ENCODE measurements at regions not wholly inside any gene's neighbourhood (a gene's known extent, or its start where the extent isn't known, plus 50 kb on each side); places are given as distances from the start of the nearest gene placed in this dataset.

DNA sequence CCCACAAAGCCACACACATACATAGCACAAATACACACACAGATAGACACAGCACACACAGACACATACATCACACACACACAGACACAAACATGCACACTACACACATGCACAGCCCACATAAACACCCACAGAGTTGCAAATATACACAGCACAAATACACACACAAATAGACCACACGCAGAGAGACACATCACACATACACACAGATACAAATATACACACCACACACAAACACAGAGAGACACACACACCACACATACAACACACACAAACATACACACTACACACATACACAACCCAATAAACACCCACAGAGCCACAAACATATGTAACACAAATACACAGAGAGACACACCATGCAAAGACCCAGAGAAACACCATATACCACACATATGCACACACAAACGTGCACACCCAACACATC, 154.9 kb downstream of the GLUL start:
- ATAC-seq (no peak), DNase-seq (no peak)
- H3K4me3 ChIP-seq: no peak overlapping the region
- no peaks in the 10 kb centered on the region for H3K36me3 ChIP-seq
- no peaks in the 10 kb centered on the region for H3K9me3 ChIP-seq
- no peak overlapping the region for H3K27ac ChIP-seq
- TF ChIP-seq POLR2A (IDR thresholded peaks at IDR 0.05): no peak
- TF ChIP-seq, protein P1, sequence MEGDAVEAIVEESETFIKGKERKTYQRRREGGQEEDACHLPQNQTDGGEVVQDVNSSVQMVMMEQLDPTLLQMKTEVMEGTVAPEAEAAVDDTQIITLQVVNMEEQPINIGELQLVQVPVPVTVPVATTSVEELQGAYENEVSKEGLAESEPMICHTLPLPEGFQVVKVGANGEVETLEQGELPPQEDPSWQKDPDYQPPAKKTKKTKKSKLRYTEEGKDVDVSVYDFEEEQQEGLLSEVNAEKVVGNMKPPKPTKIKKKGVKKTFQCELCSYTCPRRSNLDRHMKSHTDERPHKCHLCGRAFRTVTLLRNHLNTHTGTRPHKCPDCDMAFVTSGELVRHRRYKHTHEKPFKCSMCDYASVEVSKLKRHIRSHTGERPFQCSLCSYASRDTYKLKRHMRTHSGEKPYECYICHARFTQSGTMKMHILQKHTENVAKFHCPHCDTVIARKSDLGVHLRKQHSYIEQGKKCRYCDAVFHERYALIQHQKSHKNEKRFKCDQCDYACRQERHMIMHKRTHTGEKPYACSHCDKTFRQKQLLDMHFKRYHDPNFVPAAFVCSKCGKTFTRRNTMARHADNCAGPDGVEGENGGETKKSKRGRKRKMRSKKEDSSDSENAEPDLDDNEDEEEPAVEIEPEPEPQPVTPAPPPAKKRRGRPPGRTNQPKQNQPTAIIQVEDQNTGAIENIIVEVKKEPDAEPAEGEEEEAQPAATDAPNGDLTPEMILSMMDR (IDR thresholded peaks at IDR 0.05): no peak
- H3K4me1 ChIP-seq: peaks cover 0 to 9% (median 3%) of the 10 kb centered on the region in 4 donors
- 88% methylated on average over 2 of the region's 2 CpGs for WGBS (ENCODE audit: insufficient coverage, low coverage, low lambda C conversion rate, missing lambda C conversion rate)
- intact Hi-C loops (cut with DNase I): no loop called here
- no peaks in the 10 kb centered on the region for H3K27me3 ChIP-seq

DNA sequence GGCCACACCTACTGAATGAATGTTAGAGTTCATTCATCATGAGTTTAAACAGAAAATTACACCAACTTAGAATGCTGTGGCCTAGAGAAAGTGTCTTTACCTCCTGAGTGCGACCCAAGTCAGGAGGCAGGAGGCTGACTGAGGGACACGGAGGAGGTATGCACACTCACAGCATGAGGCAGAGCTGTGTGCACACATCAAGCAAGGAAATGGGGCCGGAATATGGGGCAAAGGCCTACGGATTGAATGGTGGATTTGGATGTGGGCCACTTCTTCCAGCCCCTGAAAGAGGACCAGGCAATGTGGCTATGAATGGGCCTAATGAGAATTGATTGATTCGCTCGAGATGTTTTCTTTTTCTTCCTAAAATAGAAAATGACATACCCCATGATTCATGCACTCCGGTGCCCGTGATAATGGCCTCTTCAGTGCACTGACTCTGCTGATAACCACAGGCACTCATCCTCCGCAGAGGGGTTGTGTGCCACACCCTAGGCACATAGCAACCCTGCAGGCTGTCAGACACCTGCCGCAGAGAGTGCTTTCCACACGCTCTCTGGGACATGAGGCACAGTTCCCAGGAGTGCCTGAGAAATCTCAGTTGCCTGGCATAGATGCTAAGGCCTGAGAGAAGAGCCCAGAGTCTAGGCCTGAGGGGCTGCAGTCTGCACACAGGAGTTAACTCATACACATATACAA, 155.5 kb downstream of the GLUL start:
- DNase-seq: no peak
- H3K36me3 ChIP-seq: no peaks in the 10 kb centered on the region
- no peak for TF ChIP-seq POLR2A (IDR thresholded peaks at IDR 0.05)
- TF ChIP-seq, protein P1 (IDR thresholded peaks at IDR 0.05): no peak
- H3K4me1 ChIP-seq: peaks cover 0 to 9% (median 3%) of the 10 kb centered on the region in 4 donors
- H3K9me3 ChIP-seq: no peaks in the 10 kb centered on the region
- no peak overlapping the region for H3K4me3 ChIP-seq
- intact Hi-C loops (cut with DNase I): no loop called here
- 73% methylated on average over 4 of the region's 11 CpGs for WGBS (ENCODE audit: insufficient coverage, low coverage, low lambda C conversion rate, missing lambda C conversion rate)
- H3K27me3 ChIP-seq: no peaks in the 10 kb centered on the region
- H3K27ac ChIP-seq: no peak overlapping the region
- ATAC-seq: peak in 1 of 4 donors; percentile 52

DNA sequence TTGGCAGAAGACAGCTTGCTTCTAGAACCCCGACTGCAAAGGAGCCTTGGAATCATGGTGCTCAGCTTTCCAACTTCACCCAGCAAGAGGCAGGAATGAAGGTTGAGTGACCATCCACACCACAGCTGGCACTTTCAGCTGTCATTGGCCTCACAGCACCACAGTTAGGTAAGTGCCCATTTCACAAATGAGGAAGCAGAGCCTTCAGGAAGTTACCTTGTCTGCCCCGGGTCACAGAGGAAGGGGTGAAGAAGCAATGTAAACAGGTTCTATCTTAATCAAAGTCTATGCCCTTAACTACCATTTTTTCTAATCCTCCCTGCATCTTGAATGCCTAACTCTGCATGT, 156.0 kb downstream of the GLUL start:
- H3K4me1 ChIP-seq: peaks cover 0 to 9% (median 3%) of the 10 kb centered on the region in 4 donors
- TF ChIP-seq, protein P1 (IDR thresholded peaks at IDR 0.05): no peak
- TF ChIP-seq POLR2A (IDR thresholded peaks at IDR 0.05): no peak
- no peaks in the 10 kb centered on the region for H3K27me3 ChIP-seq
- no peaks in the 10 kb centered on the region for H3K9me3 ChIP-seq
- no peak overlapping the region for H3K4me3 ChIP-seq
- H3K27ac ChIP-seq: no peak overlapping the region
- ATAC-seq: peak in 1 of 4 donors; percentile 15
- no peak for DNase-seq
- 29% methylated on average over 1 of the region's 2 CpGs for WGBS (ENCODE audit: insufficient coverage, low coverage, low lambda C conversion rate, missing lambda C conversion rate)
- no peaks in the 10 kb centered on the region for H3K36me3 ChIP-seq
- intact Hi-C loops (cut with DNase I): no loop called here

DNA sequence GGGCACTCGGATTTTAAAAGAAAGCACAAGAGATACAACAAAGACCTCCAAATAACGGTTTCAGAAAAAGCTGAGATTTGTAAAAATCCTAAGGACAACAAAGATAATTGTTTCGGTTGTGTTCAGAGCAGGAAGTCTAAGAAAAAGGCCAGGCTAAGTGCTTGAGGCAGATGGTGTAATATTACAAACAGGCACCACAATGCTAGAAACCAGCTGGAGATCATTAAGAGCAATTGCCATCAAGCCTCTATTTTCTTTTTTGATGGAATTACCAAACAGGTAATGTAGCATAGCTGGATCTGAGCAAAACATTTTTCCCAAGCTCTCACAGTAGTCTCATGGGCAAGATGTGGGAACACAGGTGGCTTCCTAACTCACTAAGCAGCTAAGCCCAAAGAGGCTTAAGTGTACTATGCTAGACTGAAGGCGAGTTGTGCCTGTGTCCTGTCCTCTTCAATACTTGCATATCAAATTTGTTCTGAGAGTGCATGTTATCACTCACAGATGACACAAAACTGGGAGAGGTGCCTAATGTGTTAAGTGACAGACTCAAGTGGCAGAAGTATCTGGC, 161.6 kb downstream of the GLUL start:
- 62% methylated on average over 4 of the region's 4 CpGs for WGBS (ENCODE audit: insufficient coverage, low coverage, low lambda C conversion rate, missing lambda C conversion rate)

More for the DNA sequence above, 161.6 kb downstream of the GLUL start:
- Histone ChIP-seq H3K27ac (no peak overlapping the region), H3K9me3 (no peaks in the 10 kb centered on the region), H3K4me3 (no peak overlapping the region), H3K27me3 (no peaks in the 10 kb centered on the region), H3K36me3 (no peaks in the 10 kb centered on the region), H3K4me1 (no peaks in the 10 kb centered on the region)
- DNase-seq (no peak), ATAC-seq (no peak)
- intact Hi-C loops (cut with DNase I): no loop called here
- TF ChIP-seq, protein P1 (IDR thresholded peaks at IDR 0.05): no peak
- TF ChIP-seq POLR2A (IDR thresholded peaks at IDR 0.05): no peak
